H7 (cell line): ENCODE measurements at regions not wholly inside any gene's neighbourhood (a gene's known extent, or its start where the extent isn't known, plus 50 kb on each side); places are given as distances from the start of the nearest gene placed in this dataset.

Experiments
- DNase-seq: peaks from one replicate; pipeline ENCODE4 v3.0.0; 2012
- H3K27me3 ChIP-seq: 2 replicates; pipeline ENCODE4 v1.6.0; 2011; ENCODE audit warnings: mild to moderate bottlenecking, low read length; ENCODE audit not compliant: control insufficient read depth, insufficient read depth
- H3K36me3 ChIP-seq: replicated peaks from 2 replicates; pipeline ENCODE4 v1.5.1; 2011; ENCODE audit warnings: low read length; ENCODE audit not compliant: control insufficient read depth, insufficient read depth
- H3K4me3 ChIP-seq: 2 replicates; pipeline ENCODE4 v1.5.1; 2011; ENCODE audit warnings: low read depth, mild to moderate bottlenecking, control low read depth, low read length, moderate library complexity; ENCODE audit not compliant: insufficient read depth

- no peak for DNase-seq
- Histone ChIP-seq H3K36me3 (no peaks in the 10 kb centered on the region), H3K4me3 (no peak overlapping the region), H3K27me3 (no peaks in the 10 kb centered on the region)
These were observed 252.7 kb downstream of the ZEB2 start for GRCh38 chr2:144267239-144267638.

- no peaks in the 10 kb centered on the region for H3K27me3 ChIP-seq
- no peaks in the 10 kb centered on the region for H3K36me3 ChIP-seq
- no peak for DNase-seq
- H3K4me3 ChIP-seq: no peak overlapping the region
These were observed 254.3 kb downstream of the ZEB2 start for GRCh38 chr2:144265654-144266053.

GRCh38 chr2:144261966-144262365, 258.0 kb downstream of the ZEB2 start:
- no peak for DNase-seq
- no peaks in the 10 kb centered on the region for H3K27me3 ChIP-seq

GRCh38 chr2:144261336-144261735, 258.6 kb downstream of the ZEB2 start:
- H3K27me3 ChIP-seq: no peaks in the 10 kb centered on the region
- H3K36me3 ChIP-seq: no peaks in the 10 kb centered on the region
- no peak overlapping the region for H3K4me3 ChIP-seq
- no peak for DNase-seq

More at GRCh38 chr2:144261966-144262365, 258.0 kb downstream of the ZEB2 start:
- Histone ChIP-seq H3K36me3 (no peaks in the 10 kb centered on the region), H3K4me3 (no peak overlapping the region)

- Histone ChIP-seq H3K27me3 (no peaks in the 10 kb centered on the region), H3K36me3 (no peaks in the 10 kb centered on the region), H3K4me3 (no peak overlapping the region)
- no peak for DNase-seq
These were observed 260.6 kb downstream of the ZEB2 start for GRCh38 chr2:144259332-144259731.

GRCh38 chr2:144258154-144258553, 261.8 kb downstream of the ZEB2 start:
- no peaks in the 10 kb centered on the region for H3K27me3 ChIP-seq
- no peak for DNase-seq
- H3K4me3 ChIP-seq: no peak overlapping the region

GRCh38 chr2:144256996-144257707, 262.8 kb downstream of the ZEB2 start:
- no peaks in the 10 kb centered on the region for H3K27me3 ChIP-seq

More at GRCh38 chr2:144258154-144258553, 261.8 kb downstream of the ZEB2 start:
- H3K36me3 ChIP-seq: no peaks in the 10 kb centered on the region

GRCh38 chr2:144254342-144255235, 265.3 kb downstream of the ZEB2 start:
- Histone ChIP-seq H3K36me3 (no peaks in the 10 kb centered on the region), H3K4me3 (no peak overlapping the region), H3K27me3 (no peaks in the 10 kb centered on the region)
- no peak for DNase-seq

More at GRCh38 chr2:144256996-144257707, 262.8 kb downstream of the ZEB2 start:
- no peaks in the 10 kb centered on the region for H3K36me3 ChIP-seq
- DNase-seq: no peak
- no peak overlapping the region for H3K4me3 ChIP-seq

GRCh38 chr2:144253743-144254142, 266.2 kb downstream of the ZEB2 start:
- no peak overlapping the region for H3K4me3 ChIP-seq
- no peaks in the 10 kb centered on the region for H3K27me3 ChIP-seq
- DNase-seq: no peak
- no peaks in the 10 kb centered on the region for H3K36me3 ChIP-seq

- Histone ChIP-seq H3K4me3 (no peak overlapping the region), H3K27me3 (no peaks in the 10 kb centered on the region)
These were observed 267.2 kb downstream of the ZEB2 start for GRCh38 chr2:144252694-144253093.

GRCh38 chr2:144249035-144249637, 270.8 kb downstream of the ZEB2 start:
- H3K27me3 ChIP-seq: no peaks in the 10 kb centered on the region
- no peak overlapping the region for H3K4me3 ChIP-seq
- H3K36me3 ChIP-seq: no peaks in the 10 kb centered on the region
- no peak for DNase-seq

More at GRCh38 chr2:144252694-144253093, 267.2 kb downstream of the ZEB2 start:
- DNase-seq: no peak
- H3K36me3 ChIP-seq: no peaks in the 10 kb centered on the region

- Histone ChIP-seq H3K4me3 (no peak overlapping the region), H3K36me3 (no peaks in the 10 kb centered on the region), H3K27me3 (no peaks in the 10 kb centered on the region)
- DNase-seq: no peak
These were observed 271.4 kb downstream of the ZEB2 start for GRCh38 chr2:144248350-144249034.

- no peaks in the 10 kb centered on the region for H3K27me3 ChIP-seq
- no peaks in the 10 kb centered on the region for H3K36me3 ChIP-seq
- DNase-seq: no peak
- no peak overlapping the region for H3K4me3 ChIP-seq
These were observed 275.0 kb downstream of the ZEB2 start for GRCh38 chr2:144244938-144245337.

GRCh38 chr2:144242311-144242710, 277.6 kb downstream of the ZEB2 start:
- no peak for DNase-seq
- Histone ChIP-seq H3K36me3 (no peaks in the 10 kb centered on the region), H3K4me3 (no peak overlapping the region), H3K27me3 (no peaks in the 10 kb centered on the region)
